GM19238 (cell line): ENCODE measurements at regions not wholly inside any gene's neighbourhood (a gene's known extent, or its start where the extent isn't known, plus 50 kb on each side); places are given as distances from the start of the nearest gene placed in this dataset.
A peak's percentile ranks its signal among the peaks of the same experiment; 100 is the strongest.

Experiments
- DNase-seq: peaks from one replicate; pipeline ENCODE4 v3.0.0; 2011; ENCODE audit warnings: low spot score; ENCODE audit not compliant: insufficient read length

DNA sequence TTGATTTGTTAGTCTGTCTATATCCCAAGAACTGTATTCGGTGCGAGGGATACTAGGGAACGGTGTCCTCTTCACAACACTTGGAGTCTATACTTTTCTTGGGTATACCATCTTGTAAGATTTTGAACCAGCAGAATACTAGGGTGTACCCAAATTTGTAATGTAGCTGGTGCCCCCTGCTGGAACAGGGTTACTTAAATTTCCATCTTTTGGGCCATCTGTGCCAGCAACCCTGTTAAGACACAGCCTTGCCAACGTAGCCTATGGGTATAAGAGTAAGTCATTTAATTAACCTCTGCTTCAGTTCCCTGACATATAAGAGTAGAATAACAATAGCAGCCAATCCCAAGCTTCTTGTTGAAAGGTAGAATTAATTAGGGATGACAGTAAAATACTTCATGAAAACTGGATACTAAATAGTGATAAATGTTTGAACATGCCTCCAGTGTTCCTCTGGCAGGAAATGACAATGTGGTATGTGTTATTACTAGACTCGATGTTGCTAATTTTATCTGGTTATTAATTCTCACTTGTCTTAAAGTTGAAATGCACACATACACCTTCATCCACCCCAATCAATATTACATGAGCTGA is 607.6 kb downstream of the FGF9 start:
- peak; percentile 13 for DNase-seq

DNA sequence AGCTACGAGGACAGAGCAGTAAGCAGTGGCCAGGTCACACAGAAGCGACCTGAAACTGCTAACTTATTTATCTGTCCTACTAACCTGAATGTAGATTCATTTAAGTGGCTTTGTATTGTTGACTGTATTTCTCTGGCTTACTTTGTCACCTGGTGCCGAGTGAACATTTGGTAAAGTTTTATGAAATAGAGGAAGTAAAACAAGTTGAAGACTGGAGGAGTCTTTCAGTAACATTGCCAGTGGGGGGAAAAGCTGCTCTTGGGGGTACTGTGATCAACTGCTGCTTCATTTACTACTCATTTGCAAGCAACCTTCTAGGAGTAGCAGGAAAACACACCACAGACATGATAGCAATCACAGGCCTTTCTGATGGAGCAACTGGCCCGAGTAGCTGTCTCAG is 615.0 kb downstream of the FGF9 start:
- DNase-seq: no peak

GRCh38 chr13:22286338-22286737 is 615.5 kb downstream of the FGF9 start:
- DNase-seq: no peak

DNA sequence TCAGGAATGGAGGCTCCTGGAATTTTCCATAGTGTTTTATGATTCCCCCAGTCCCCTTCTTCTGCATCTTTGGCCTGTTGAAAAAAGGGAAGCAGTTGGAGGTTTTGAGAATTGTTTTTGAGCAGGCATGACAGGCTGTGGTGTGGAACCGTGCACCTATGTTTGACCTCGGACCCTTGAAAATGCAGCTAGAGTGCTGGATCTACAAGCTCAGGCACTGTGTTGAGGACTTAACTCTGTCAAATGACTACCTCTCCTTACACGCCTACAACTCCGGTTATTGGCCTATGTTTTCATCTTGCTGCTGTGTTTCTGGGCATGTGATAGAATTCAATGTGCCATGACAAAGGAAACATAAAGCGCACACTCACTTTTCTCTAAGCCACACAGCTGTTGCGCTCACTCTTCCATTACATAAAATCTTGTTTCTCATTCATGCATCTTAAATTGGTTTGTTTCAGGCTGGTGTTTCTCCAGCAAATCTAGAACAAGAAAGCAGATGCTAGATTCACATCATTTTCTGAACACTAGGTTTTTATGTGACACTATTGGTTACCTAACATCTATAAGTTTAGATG is 616.6 kb downstream of the FGF9 start:
- DNase-seq: no peak

DNA sequence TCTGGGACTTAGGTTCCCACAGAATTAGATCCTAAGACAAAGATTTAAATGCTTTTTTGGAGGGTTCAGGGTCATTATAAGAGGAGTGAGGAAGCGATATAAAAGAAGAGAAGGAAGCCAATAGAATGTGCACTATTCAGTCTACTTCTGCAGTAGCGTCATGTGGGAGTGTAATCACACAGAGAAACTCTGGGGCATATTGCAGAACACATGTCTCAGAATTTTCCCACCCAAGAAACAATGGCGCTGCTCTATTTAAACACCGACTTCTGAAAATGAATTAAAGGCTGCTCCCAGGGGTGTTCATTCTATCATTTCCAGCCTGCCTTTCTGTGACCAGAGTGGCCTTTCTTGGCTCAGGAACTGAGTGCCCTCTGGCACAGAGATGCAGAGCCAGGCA is 617.6 kb downstream of the FGF9 start:
- DNase-seq: no peak

DNA sequence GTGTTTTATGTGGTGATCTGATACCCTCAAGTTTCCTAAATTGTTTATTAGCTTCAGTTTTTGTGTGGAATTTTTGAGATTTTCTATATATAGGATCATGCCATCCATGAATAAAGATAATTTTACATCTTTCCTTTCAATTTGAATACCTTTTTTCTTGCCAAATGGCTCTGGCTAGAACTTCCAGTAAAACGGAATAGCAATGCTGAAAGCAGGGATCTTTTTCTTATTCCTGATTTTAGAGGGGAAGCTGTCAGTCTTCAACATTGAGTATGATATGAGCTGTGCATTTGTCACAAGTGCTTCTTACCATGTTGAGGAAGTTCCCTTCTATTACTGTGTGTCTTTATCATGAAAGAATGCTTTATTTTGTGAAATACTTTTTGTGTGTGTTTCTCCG is 618.8 kb downstream of the FGF9 start:
- no peak for DNase-seq

- DNase-seq: no peak
Observed at GRCh38 chr13:22298530-22298929, 627.7 kb downstream of the FGF9 start.

DNA sequence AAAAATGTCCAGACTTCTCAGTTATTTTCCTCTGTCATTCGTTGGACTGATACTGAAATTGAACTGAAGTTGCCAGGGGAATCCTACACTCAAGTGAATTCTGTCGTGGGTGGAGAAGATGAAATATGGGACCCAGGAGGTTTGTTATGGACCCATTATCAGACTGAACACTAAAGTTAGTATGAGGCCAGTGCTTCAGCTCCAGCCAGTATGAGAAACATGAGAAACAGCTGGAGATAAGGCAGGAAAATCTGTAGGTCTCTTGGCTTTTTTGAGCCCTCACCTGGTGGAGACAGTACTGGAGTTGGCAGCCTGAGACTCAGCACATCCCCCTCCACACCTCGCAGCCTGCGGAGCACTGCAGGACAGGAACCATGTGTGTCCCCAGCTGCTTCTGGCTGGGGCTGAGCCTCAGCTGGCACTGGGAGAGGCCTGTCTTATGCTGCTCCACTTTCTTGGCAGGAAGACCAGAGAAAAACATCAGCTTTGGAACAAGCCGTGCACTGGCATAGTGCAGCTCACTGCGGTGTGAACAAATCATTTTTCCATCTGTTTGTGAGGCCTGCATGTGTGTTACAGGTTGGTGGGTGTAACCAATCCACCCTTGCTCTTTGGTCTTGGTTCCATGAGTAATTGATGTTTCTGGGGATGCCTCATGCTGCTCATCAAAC is 641.0 kb downstream of the FGF9 start:
- no peak for DNase-seq

- DNase-seq: no peak
Observed at GRCh38 chr13:22312405-22312803, 641.5 kb downstream of the FGF9 start.

DNA sequence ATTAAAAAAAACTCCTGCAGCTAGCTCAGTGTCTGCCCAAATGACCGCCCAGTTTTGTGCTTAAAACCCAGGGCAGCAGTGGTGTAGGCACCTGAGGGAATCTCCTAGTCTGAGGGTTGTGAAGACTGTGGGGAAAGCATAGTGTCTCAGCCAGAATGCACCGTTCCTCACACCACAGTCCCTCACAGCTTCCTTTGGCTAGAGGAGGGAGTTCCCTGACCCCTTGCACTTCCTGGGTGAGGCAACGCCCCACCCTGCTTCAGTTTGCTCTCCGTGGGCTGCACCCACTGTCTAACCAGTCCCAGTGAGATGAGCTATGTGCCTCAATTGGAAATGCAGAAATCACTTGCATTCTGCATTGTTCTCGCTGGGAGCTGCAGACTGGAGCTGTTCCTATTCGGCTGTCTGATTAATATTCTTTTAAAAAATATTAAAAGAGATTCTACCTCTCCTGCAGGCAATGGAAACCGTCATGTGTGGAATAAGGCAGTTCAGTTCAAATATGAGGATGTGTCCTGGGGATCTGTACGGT is 645.7 kb downstream of the FGF9 start:
- DNase-seq: no peak

GRCh38 chr13:22320991-22321390 is 650.1 kb downstream of the FGF9 start:
- no peak for DNase-seq

DNA sequence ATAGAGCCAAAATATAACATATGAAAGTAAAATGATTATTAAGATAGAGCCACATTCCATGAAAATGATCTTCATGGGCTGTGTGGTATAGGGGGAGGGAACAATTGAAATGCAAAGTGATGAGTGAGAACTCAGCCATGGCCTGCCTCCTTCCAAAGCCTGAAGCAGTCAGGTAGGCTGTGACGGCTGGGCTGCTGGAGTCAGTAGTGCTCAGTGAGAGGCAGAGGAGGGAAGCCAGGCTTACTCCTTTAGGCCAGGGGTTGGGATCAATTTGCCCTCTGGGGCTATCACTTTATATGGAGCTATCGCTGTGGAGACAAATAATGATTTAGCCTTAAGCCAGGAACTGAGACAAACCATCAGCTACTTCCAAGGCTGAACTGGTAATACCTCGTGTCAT is 654.9 kb downstream of the FGF9 start:
- DNase-seq: no peak

DNA sequence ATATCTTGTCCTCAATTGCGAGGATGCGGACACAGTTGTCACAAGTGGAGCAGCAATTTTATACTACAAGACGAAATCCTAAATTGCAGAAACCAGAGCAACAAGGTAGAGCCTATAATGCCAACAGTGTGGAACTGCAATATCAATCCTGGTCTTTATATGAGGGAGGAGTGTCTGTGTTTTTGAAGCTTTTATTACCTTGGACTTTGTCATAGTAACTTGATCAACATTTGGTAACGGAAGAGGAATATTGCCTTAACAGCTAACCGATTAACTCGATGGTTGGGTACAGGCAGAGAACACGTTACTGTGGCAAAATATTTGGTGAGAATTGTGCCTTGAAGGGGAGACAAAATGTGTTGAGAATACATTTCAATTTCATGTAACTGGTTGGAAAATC is 661.5 kb downstream of the FGF9 start:
- DNase-seq: no peak

DNA sequence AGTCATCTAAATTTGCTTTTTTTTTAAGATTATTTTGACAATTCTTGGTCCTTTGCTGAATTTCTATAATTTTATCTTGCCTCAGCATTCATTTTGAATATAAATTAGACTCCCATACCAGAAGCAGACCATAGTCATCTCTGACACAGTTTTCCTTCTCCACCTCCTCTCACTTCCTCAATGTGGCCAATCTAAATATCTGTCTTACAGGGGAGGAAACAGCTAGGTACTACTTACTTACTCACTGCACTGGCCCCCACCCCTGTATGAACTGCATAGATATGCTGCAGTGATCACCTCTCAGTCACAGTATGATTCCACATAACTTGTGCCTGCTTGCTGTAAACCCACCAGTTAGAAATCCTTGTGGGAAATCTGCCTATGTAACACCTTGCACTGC is 665.6 kb downstream of the FGF9 start:
- no peak for DNase-seq

DNA sequence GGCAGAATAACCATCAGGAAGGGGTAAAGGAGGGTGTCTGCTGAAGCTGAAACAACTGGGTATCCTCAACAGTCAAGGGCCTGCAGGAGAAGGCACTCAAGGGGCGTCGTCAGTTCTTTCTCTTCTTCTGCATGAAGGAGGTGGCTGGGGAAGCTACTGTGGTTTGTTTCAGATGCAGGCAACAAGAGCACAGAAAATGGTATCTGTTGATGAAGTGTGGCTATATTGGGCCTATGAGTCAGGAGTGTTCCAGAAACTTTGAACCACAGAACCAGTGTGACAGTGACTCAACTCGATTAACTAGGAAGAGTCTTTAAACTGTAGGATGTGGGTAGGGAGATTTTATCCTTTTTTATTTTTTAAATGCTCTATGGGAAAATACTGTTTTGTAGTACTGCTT is 686.3 kb downstream of the FGF9 start:
- DNase-seq: no peak

GRCh38 chr13:22369090-22369489 is 698.2 kb downstream of the FGF9 start:
- DNase-seq: no peak

DNA sequence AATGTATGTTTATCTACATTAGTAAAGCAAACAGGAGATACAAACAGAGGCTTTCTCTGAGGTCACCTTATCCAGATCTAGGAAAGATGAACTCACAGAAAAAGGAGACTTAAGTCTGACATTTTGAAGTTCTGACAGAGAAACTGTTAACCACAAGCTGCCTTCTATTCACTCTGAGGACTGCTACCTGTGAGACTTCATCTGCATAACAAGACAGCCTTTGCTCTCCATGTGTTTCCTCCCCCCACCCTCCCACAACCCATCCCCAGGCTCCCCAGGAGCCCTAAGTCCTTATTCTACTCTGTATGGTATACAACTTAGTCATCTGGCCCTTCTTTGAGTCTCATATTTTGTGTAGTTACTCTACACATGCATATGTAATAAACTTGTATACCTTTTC is 699.0 kb downstream of the FGF9 start:
- DNase-seq: no peak

- no peak for DNase-seq
Observed at GRCh38 chr13:22372261-22372660, 701.4 kb downstream of the FGF9 start.

DNA sequence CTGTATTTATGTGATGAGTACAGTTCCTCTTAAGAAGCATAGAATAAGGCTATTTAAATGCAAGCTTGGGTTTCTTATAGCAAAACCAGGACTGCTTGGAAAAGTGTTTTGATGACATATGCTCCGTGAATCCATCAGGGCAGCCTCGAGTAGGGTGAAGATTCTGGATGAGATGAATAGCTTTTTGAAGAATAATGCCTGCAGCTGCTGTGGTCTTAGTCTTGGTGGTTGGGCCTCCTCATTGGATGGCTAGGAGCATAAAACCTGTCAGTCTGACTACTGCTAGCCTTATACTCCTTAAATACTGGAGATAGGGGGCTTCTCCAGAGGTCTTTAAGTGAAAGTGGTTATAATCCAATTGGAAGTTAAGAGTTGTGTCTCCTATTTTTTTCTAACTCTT is 704.3 kb downstream of the FGF9 start:
- no peak for DNase-seq

GRCh38 chr13:22387899-22388298 is 717.0 kb downstream of the FGF9 start:
- DNase-seq: no peak

- no peak for DNase-seq
Observed at GRCh38 chr13:22399801-22400420, 729.0 kb downstream of the FGF9 start.

GRCh38 chr13:22402682-22403081 is 731.8 kb downstream of the FGF9 start:
- no peak for DNase-seq

DNA sequence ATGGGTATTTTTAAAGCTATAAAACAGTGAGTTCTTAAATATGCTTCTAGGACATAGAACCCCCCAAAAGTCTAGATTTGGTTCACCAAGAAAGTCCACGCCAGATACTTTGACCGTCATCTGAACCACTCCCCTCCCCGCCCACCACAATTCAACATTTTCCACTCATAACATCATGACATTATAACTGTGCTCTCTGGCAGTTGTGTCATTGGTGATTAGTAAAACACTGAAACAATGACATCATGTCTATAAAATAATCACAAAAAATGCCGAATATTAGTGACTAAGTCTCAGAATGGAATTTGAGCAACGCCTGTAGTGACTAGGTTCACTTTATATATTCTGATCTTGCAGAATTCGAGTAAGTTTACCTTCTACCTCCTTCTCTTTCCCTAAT is 732.3 kb downstream of the FGF9 start:
- no peak for DNase-seq
